T-cell (primary cell): ENCODE measurements at regions not wholly inside any gene's neighbourhood (a gene's known extent, or its start where the extent isn't known, plus 50 kb on each side); places are given as distances from the start of the nearest gene placed in this dataset.

Experiments used
- ATAC-seq, 4 experiments: fragments of 200-7000 bp in 3 of 4; fragments of 150-1000 bp in 1 of 4; cut with Tn5 transposase; replicated peaks in 1 of 4; 1 replicate in 3 of 4; 2 replicates in 1 of 4; pipeline ENCODE4 v1.10.0; 2021; ENCODE audit warnings: moderate library complexity in 3 of 4, mild to moderate bottlenecking in 2 of 4, moderate number of reproducible peaks in 1 of 4
- CTCF ChIA-PET, 2 donors: fragments of 300-600 bp; sonication (Branson Sonifier 250); formaldehyde crosslinking; loops; one replicate each; lab custom pipeline; 2022; ENCODE audit warnings: antibody characterized with exemption in 2 of 2; lab: Charles Lee
- POLR2A ChIA-PET, 2 donors: fragments of 300-600 bp; sonication (Branson Sonifier 250); formaldehyde crosslinking; loops; one replicate each; lab custom pipeline; 2022; ENCODE audit warnings: antibody characterized with exemption in 2 of 2; lab: Charles Lee
- DNase-seq, 35 experiments: peaks; one replicate each; pipeline versions ENCODE4 v3.0.0 to v3.0.0-alpha.2; 2013 to 2023
- H3K27ac ChIP-seq: one replicate; pipeline ENCODE4 v1.5.1; 2013; ENCODE audit warnings: low read length
- H3K27me3 ChIP-seq, 2 experiments: replicated peaks in 1 of 2; 1 replicate in 1 of 2; 2 replicates in 1 of 2; pipeline versions ENCODE4 v1.6.1 to v1.7.0; 2013; ENCODE audit warnings: low read length in 1 of 2, mixed read lengths in 1 of 2; ENCODE audit not compliant: control insufficient read depth in 2 of 2, insufficient read depth in 2 of 2; ENCODE audit errors: extremely low read depth in 1 of 2
- H3K36me3 ChIP-seq, 2 donors: 1 replicate in 1 of 2; 2 replicates in 1 of 2; pipeline versions ENCODE4 v1.6.1 to v1.7.0; 2013; ENCODE audit warnings: low read length in 1 of 2; ENCODE audit not compliant: control insufficient read depth in 2 of 2, insufficient read depth in 1 of 2; ENCODE audit errors: extremely low read depth in 1 of 2
- H3K4me1 ChIP-seq, 2 experiments: 1 replicate in 1 of 2; 2 replicates in 1 of 2; pipeline versions ENCODE4 v1.6.1 to v1.7.0; 2013; ENCODE audit warnings: low read length in 2 of 2, mixed read lengths in 1 of 2; ENCODE audit not compliant: insufficient read depth in 2 of 2, control insufficient read depth in 1 of 2; ENCODE audit errors: extremely low read depth in 1 of 2
- H3K4me3 ChIP-seq, 2 donors: 1 replicate in 1 of 2; 2 replicates in 1 of 2; pipeline versions ENCODE4 v1.5.1 to v1.7.0; 2013; ENCODE audit warnings: mild to moderate bottlenecking in 2 of 2, low read length in 1 of 2, moderate library complexity in 1 of 2; ENCODE audit not compliant: control insufficient read depth in 1 of 2; ENCODE audit errors: extremely low read depth in 1 of 2
- H3K9me3 ChIP-seq: 2 replicates; pipeline ENCODE4 v1.7.0; 2013
- H3K27ac Mint-ChIP-seq, 2 donors: one replicate each; pipeline ENCODE4 v1.8.0; 2020 to 2021; ENCODE audit warnings: mild to moderate bottlenecking in 2 of 2, mixed read lengths in 2 of 2
- H3K27me3 Mint-ChIP-seq, 2 donors: one replicate each; pipeline ENCODE4 v1.8.0; 2021 to 2022; ENCODE audit warnings: mixed read lengths in 2 of 2
- H3K36me3 Mint-ChIP-seq: one replicate; pipeline ENCODE4 v1.8.0; 2021; ENCODE audit warnings: mixed read lengths
- H3K4me1 Mint-ChIP-seq, 3 donors: one replicate each; pipeline ENCODE4 v1.8.0; 2020 to 2022; ENCODE audit warnings: mixed read lengths in 3 of 3, mild to moderate bottlenecking in 1 of 3
- H3K4me3 Mint-ChIP-seq, 3 donors: one replicate each; pipeline ENCODE4 v1.8.0; 2020 to 2022; ENCODE audit warnings: mild to moderate bottlenecking in 3 of 3, mixed read lengths in 3 of 3, moderate library complexity in 3 of 3
- H3K9me3 Mint-ChIP-seq, 3 donors: one replicate each; pipeline ENCODE4 v1.8.0; 2020 to 2022; ENCODE audit warnings: mixed read lengths in 3 of 3
- WGBS: methylation state at CpG from one replicate; pipeline ENCODE4 v1.1.5; 2013; ENCODE audit warnings: missing lambda C conversion rate; ENCODE audit not compliant: insufficient coverage; 5-methylcytosine and 5-hydroxymethylcytosine counted together

DNA sequence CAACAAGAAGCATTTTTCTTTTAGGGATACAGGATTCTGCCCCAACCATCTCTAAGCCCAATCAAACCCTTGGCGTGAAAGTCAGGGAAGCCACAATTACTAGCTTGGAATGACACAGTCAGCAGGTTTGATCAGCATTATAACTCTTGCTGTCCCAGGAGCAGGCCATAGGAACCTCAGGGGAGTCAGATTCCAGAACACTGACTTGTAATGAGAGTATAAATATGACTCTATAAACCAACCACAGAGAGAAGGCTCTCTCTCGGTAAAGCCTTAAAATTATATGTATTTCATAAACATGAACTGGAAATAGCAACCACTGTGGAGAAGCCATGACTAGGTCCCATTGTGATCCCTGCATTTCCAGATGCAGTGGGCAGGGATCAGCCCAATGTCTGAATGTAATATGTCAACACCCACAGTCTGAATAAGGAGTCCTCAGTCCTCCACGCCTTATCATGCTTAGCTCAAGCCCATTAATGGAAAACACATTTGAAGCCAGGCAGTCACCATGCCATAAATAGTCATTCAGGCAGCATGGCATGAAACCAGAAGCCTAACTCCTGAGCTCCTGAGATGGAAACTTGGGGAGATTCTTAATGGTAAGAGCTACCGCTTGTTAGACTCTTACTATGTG, 99.1 kb upstream of the MTNR1B start:
- no peaks in the 10 kb centered on the region for H3K36me3 Mint-ChIP-seq
- H3K27me3 ChIP-seq = no peaks in the 10 kb centered on the region
- H3K4me3 Mint-ChIP-seq = no peak overlapping the region
- peaks cover 0 to 2% of the 10 kb centered on the region in 2 donors for H3K27me3 Mint-ChIP-seq
- no peaks in the 10 kb centered on the region for H3K9me3 ChIP-seq
- ATAC-seq = no peak
- H3K36me3 ChIP-seq = no peaks in the 10 kb centered on the region
- no peaks in the 10 kb centered on the region for H3K9me3 Mint-ChIP-seq
- H3K27ac Mint-ChIP-seq = no peak overlapping the region
- H3K27ac ChIP-seq = no peak overlapping the region
- ChIA-PET POLR2A (no interaction called here), CTCF (no interaction called here)
- H3K4me1 Mint-ChIP-seq = no peaks in the 10 kb centered on the region
- H3K4me1 ChIP-seq = no peaks in the 10 kb centered on the region
- H3K4me3 ChIP-seq = no peak overlapping the region
- no peak for DNase-seq
- 67% methylated on average over 1 of the region's 4 CpGs for WGBS

- Mint-ChIP-seq H3K36me3 (no peaks in the 10 kb centered on the region), H3K9me3 (no peaks in the 10 kb centered on the region), H3K27ac (no peak overlapping the region), H3K4me1 (no peaks in the 10 kb centered on the region), H3K4me3 (no peak overlapping the region), H3K27me3 (peaks cover 0 to 5% of the 10 kb centered on the region in 2 donors)
- Histone ChIP-seq H3K4me3 (no peak overlapping the region), H3K27ac (no peak overlapping the region), H3K36me3 (no peaks in the 10 kb centered on the region), H3K27me3 (no peaks in the 10 kb centered on the region), H3K9me3 (no peaks in the 10 kb centered on the region), H3K4me1 (no peaks in the 10 kb centered on the region)
- DNase-seq (no peak), ATAC-seq (no peak)
- ChIA-PET CTCF (no interaction called here), POLR2A (no interaction called here)
- WGBS = 60% methylated on average over 1 of the region's 2 CpGs
These were observed 95.9 kb upstream of the MTNR1B start for GRCh38 chr11:92873551-92873950.

DNA sequence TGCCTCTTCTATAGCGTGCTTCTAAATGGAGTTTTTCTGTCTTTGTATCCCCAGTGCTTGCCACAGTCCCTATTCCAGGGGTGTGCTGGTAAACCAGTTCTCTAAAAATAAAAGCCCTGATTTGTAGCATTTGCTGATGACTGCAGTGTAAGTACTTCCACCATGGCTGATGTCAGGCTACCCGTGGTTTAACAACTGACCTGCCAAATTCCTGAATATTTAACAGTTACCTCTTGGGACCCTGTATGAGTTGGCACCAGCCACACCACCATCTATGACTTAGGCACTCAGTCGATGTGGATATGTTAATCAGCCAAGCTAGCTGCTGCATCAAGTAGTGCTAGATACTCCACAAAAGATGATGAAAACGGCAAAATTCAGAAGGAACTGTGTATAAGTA, 94.0 kb upstream of the MTNR1B start:
- Mint-ChIP-seq H3K27me3 (peaks cover 0 to 3% of the 10 kb centered on the region in 2 donors), H3K4me3 (no peak overlapping the region), H3K27ac (no peak overlapping the region), H3K9me3 (no peaks in the 10 kb centered on the region), H3K36me3 (no peaks in the 10 kb centered on the region), H3K4me1 (no peaks in the 10 kb centered on the region)
- DNase-seq (no peak), ATAC-seq (no peak)
- Histone ChIP-seq H3K27me3 (no peaks in the 10 kb centered on the region), H3K4me3 (no peak overlapping the region), H3K9me3 (no peaks in the 10 kb centered on the region), H3K4me1 (no peaks in the 10 kb centered on the region), H3K27ac (no peak overlapping the region), H3K36me3 (no peaks in the 10 kb centered on the region)
- CTCF ChIA-PET = no interaction called here
- 78% methylated on average over 3 of the region's 4 CpGs for WGBS
- POLR2A ChIA-PET = no interaction called here

GRCh38 chr11:92879086-92879485, 90.4 kb upstream of the MTNR1B start:
- H3K4me3 Mint-ChIP-seq = no peak overlapping the region
- no peaks in the 10 kb centered on the region for H3K9me3 Mint-ChIP-seq
- H3K27ac Mint-ChIP-seq = no peak overlapping the region
- no peak overlapping the region for H3K4me3 ChIP-seq
- POLR2A ChIA-PET = no interaction called here
- no peak overlapping the region for H3K27ac ChIP-seq
- H3K27me3 ChIP-seq = no peaks in the 10 kb centered on the region
- no peaks in the 10 kb centered on the region for H3K36me3 ChIP-seq
- CTCF ChIA-PET = no interaction called here
- H3K27me3 Mint-ChIP-seq = peaks cover 0 to 3% of the 10 kb centered on the region in 2 donors
- no peaks in the 10 kb centered on the region for H3K4me1 Mint-ChIP-seq
- no peaks in the 10 kb centered on the region for H3K36me3 Mint-ChIP-seq
- DNase-seq = no peak
- WGBS = no CpG with 5 or more reads among the region's 4 CpGs
- no peak for ATAC-seq
- no peaks in the 10 kb centered on the region for H3K9me3 ChIP-seq
- H3K4me1 ChIP-seq = no peaks in the 10 kb centered on the region

DNA sequence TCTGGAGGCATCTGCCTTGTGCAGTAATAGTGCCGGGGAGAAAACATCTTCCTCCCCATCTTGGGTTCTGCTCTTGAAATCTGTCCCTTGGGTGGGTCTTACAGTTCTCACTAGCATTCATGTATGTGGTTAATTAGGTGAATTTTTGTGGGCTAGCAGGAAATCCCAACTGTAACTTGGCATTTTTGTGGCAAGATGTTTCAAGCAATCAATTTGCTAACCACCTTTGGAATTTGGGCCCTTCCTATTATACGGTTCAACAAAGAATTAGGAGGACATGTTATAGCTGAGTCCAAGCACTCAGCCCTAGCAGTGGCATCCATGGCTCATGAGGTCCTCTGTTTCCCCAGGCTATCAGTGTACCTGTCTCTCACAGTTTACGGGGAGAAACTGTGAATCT, 89.1 kb upstream of the MTNR1B start:
- no peaks in the 10 kb centered on the region for H3K27me3 ChIP-seq
- ATAC-seq = no peak
- H3K36me3 Mint-ChIP-seq = no peaks in the 10 kb centered on the region
- peaks cover 0 to 3% of the 10 kb centered on the region in 2 donors for H3K27me3 Mint-ChIP-seq
- no peak overlapping the region for H3K27ac ChIP-seq
- H3K9me3 Mint-ChIP-seq = no peaks in the 10 kb centered on the region
- H3K9me3 ChIP-seq = no peaks in the 10 kb centered on the region
- DNase-seq = no peak
- ChIA-PET POLR2A (no interaction called here), CTCF (no interaction called here)
- WGBS = 83% methylated on average over 2 of the region's 3 CpGs
- H3K4me3 ChIP-seq = no peak overlapping the region
- no peaks in the 10 kb centered on the region for H3K4me1 Mint-ChIP-seq
- no peaks in the 10 kb centered on the region for H3K4me1 ChIP-seq
- no peaks in the 10 kb centered on the region for H3K36me3 ChIP-seq
- H3K4me3 Mint-ChIP-seq = no peak overlapping the region
- no peak overlapping the region for H3K27ac Mint-ChIP-seq

DNA sequence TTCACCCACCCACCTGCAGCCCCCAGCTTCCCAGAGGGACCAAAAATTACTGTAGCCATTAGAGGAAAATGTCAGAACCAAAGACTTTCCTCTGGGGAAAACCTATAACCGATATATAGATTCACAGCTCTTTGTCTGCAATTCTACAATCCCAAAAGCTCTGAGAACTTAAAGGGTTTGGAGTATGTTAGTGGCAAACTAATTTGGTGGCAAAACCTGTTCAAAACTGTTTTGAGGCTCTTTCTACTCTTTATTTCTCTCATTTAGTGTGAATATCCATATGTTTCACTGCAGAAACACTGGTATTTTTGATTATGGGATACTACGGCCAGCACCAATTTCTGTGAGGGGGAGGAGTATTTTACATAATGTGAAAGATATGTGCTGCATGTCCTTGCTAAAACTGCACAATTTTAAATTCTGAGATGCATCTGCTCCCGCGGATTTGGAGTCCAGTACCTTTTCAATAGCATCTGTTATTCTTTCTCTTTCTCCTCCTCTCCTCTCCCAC, 87.5 kb upstream of the MTNR1B start:
- Mint-ChIP-seq H3K27me3 (no peaks in the 10 kb centered on the region), H3K36me3 (no peaks in the 10 kb centered on the region), H3K4me3 (no peak overlapping the region), H3K9me3 (no peaks in the 10 kb centered on the region), H3K27ac (no peak overlapping the region), H3K4me1 (peaks cover 0 to 5% (median 0%) of the 10 kb centered on the region in 3 donors)
- H3K9me3 ChIP-seq = no peaks in the 10 kb centered on the region
- WGBS = no CpG with 5 or more reads among the region's 4 CpGs
- no peaks in the 10 kb centered on the region for H3K4me1 ChIP-seq
- ATAC-seq = no peak
- no peak overlapping the region for H3K27ac ChIP-seq
- H3K27me3 ChIP-seq = no peaks in the 10 kb centered on the region
- POLR2A ChIA-PET = no interaction called here
- no peak for DNase-seq
- CTCF ChIA-PET = no interaction called here
- H3K36me3 ChIP-seq = no peaks in the 10 kb centered on the region
- H3K4me3 ChIP-seq = no peak overlapping the region
